IMR-90 (cell line): ENCODE measurements at regions not wholly inside any gene's neighbourhood (a gene's known extent, or its start where the extent isn't known, plus 50 kb on each side); places are given as distances from the start of the nearest gene placed in this dataset.

Experiments
- ATAC-seq: fragments of 200-7000 bp; cut with Tn5 transposase; 2 replicates; pipeline ENCODE4 v1.9.1; 2020; ENCODE audit warnings: low read depth, mild to moderate bottlenecking, moderate library complexity
- BruUV-seq: library from RNA; stranded (reverse); fragments of 400-500 nt; replicated peaks from 2 replicates; lab custom pipeline; 2021; lab: Mats Ljungman, UMichigan
- CTCF ChIA-PET: fragments of 300-600 bp; formaldehyde crosslinking; extraction: SDS; loops from one replicate; lab custom pipeline; 2021; ENCODE audit warnings: antibody characterized with exemption; lab: Yijun Ruan, JAX
- POLR2A ChIA-PET: fragments of 300-600 bp; sonication (Branson Sonifier 250); formaldehyde crosslinking; loops from one replicate; lab custom pipeline; 2022; ENCODE audit warnings: antibody characterized with exemption; ENCODE audit not compliant: unreplicated experiment; lab: Charles Lee
- DNase-seq: peaks from one replicate; pipeline ENCODE4 v3.0.0; 2013
- H2AFZ ChIP-seq: replicated peaks from 2 replicates; pipeline ENCODE3; 2013; ENCODE audit warnings: low read length, mild to moderate bottlenecking; ENCODE audit not compliant: poor library complexity
- H2AK5ac ChIP-seq: 2 replicates; pipeline ENCODE4 v1.6.1; 2013; ENCODE audit warnings: low read depth, low read length, inconsistent platforms
- H2AK9ac ChIP-seq: replicated peaks from 2 replicates; pipeline ENCODE3; 2013; ENCODE audit warnings: mild to moderate bottlenecking, low read depth, low read length, moderate library complexity; ENCODE audit not compliant: poor library complexity
- H2BK120ac ChIP-seq: 2 replicates; pipeline ENCODE4 v1.6.1; 2013; ENCODE audit warnings: low read depth, low read length, inconsistent platforms
- H2BK15ac ChIP-seq: 3 replicates; pipeline ENCODE4 v1.6.1; 2013; ENCODE audit warnings: low read depth, low read length, inconsistent platforms
- H2BK20ac ChIP-seq: 2 replicates; pipeline ENCODE4 v1.6.1; 2013; ENCODE audit warnings: low read depth, mild to moderate bottlenecking, inconsistent platforms, low read length, moderate library complexity
- H2BK5ac ChIP-seq: 2 replicates; pipeline ENCODE4 v1.6.1; 2013; ENCODE audit warnings: mild to moderate bottlenecking, low read depth, low read length, inconsistent platforms; ENCODE audit not compliant: poor library complexity, severe bottlenecking
- H3K14ac ChIP-seq: replicated peaks from 2 replicates; pipeline ENCODE4 v1.6.1; 2013; ENCODE audit warnings: low read depth, low read length, inconsistent platforms
- H3K18ac ChIP-seq: 2 replicates; pipeline ENCODE4 v1.6.1; 2013; ENCODE audit warnings: low read depth, low read length, control low read depth
- H3K23ac ChIP-seq: 2 replicates; pipeline ENCODE4 v1.6.1; 2013; ENCODE audit warnings: low read depth, low read length, inconsistent platforms
- H3K27ac ChIP-seq: 2 replicates; pipeline ENCODE4 v1.5.1; 2013; ENCODE audit warnings: mild to moderate bottlenecking, control low read depth, low read length; ENCODE audit not compliant: insufficient read depth
- H3K27me3 ChIP-seq: 2 replicates; pipeline ENCODE4 v1.6.1; 2013; ENCODE audit warnings: low read length; ENCODE audit not compliant: control insufficient read depth, insufficient read depth
- H3K36me3 ChIP-seq: 2 replicates; pipeline ENCODE4 v1.6.1; 2013; ENCODE audit warnings: low read length, mixed read lengths; ENCODE audit not compliant: control insufficient read depth, insufficient read depth
- H3K4ac ChIP-seq: 2 replicates; pipeline ENCODE4 v1.6.1; 2013; ENCODE audit warnings: low read depth, low read length, inconsistent platforms
- H3K4me1 ChIP-seq: 2 replicates; pipeline ENCODE4 v1.6.1; 2013; ENCODE audit warnings: low read length, mixed read lengths; ENCODE audit not compliant: control insufficient read depth, insufficient read depth
- H3K4me2 ChIP-seq: 2 replicates; pipeline ENCODE4 v1.6.1; 2013; ENCODE audit warnings: low read depth, mild to moderate bottlenecking, control low read depth, low read length, moderate library complexity
- H3K4me3 ChIP-seq: 2 replicates; pipeline ENCODE4 v1.5.1; 2013; ENCODE audit warnings: low read depth, mild to moderate bottlenecking, control low read depth, low read length, moderate library complexity; ENCODE audit not compliant: insufficient read depth
- H3K56ac ChIP-seq: 2 replicates; pipeline ENCODE4 v1.6.1; 2013; ENCODE audit warnings: low read length, inconsistent platforms; ENCODE audit not compliant: insufficient read depth; ENCODE audit errors: extremely low read depth
- H3K79me1 ChIP-seq, 2 experiments: 2 replicates each; pipeline ENCODE4 v1.6.1; 2013; ENCODE audit warnings: low read length in 2 of 2, inconsistent platforms in 1 of 2, low read depth in 1 of 2
- H3K9ac ChIP-seq: 2 replicates; pipeline ENCODE4 v1.6.1; 2013; ENCODE audit warnings: low read depth, low read length, control low read depth
- H3K9me1 ChIP-seq: 2 replicates; pipeline ENCODE4 v1.6.1; 2013; ENCODE audit warnings: low read length, inconsistent platforms; ENCODE audit not compliant: insufficient read depth
- H3K9me3 ChIP-seq: 2 replicates; pipeline ENCODE4 v1.6.1; 2013; ENCODE audit warnings: low read length; ENCODE audit not compliant: control insufficient read depth, insufficient read depth
- H4K20me1 ChIP-seq: 2 replicates; pipeline ENCODE4 v1.6.1; 2013; ENCODE audit warnings: low read length, inconsistent platforms; ENCODE audit not compliant: insufficient read depth
- H4K5ac ChIP-seq: 2 replicates; pipeline ENCODE4 v1.6.1; 2013; ENCODE audit warnings: mild to moderate bottlenecking, low read depth, low read length, control low read depth
- H4K8ac ChIP-seq, 2 experiments: 2 replicates each; pipeline ENCODE4 v1.6.1; 2013; ENCODE audit warnings: low read depth in 2 of 2, low read length in 2 of 2, control low read depth in 1 of 2, inconsistent platforms in 1 of 2
- H4K91ac ChIP-seq: 2 replicates; pipeline ENCODE4 v1.6.1; 2013; ENCODE audit warnings: low read depth, low read length, inconsistent platforms; ENCODE audit not compliant: insufficient read depth
- BHLHE40 ChIP-seq: fragments of 150-350 bp; IDR thresholded peaks from 2 replicates; pipeline ENCODE4 v1.6.1; 2016; ENCODE audit warnings: mild to moderate bottlenecking, low read depth, low read length
- MXI1 ChIP-seq: IDR thresholded peaks from 2 replicates; pipeline ENCODE4 v1.6.1; 2012; ENCODE audit warnings: low read depth, mild to moderate bottlenecking, low read length, moderate library complexity, borderline replicate concordance
- SMC3 ChIP-seq: fragments of 150-350 bp; IDR thresholded peaks from 2 replicates; pipeline ENCODE4 v1.6.1; 2016; ENCODE audit warnings: low read depth, mild to moderate bottlenecking, antibody characterized with exemption, low read length, moderate library complexity
- WGBS, 2 experiments: methylation state at CpG; one replicate each; pipeline versions ENCODE4 v1.1.5 to v1.1.7; 2013; ENCODE audit warnings: missing lambda C conversion rate in 2 of 2; ENCODE audit not compliant: insufficient read length in 1 of 2; ENCODE audit errors: extremely low coverage in 2 of 2; 5-methylcytosine and 5-hydroxymethylcytosine counted together
- dilution Hi-C: fragments of 300-500 bp; cut with HindIII; formaldehyde crosslinking; loops from one replicate; pipeline ENCODE4 v1.14.3; 2018; ENCODE audit warnings: low sequenced_read_pairs; ENCODE audit not compliant: unreplicated experiment
- in situ Hi-C: fragments of 300-500 bp; cut with MboI; formaldehyde crosslinking; loops from 3 replicates; pipeline ENCODE4 v1.14.3; 2019; ENCODE audit warnings: low sequenced_read_pairs, inconsistent platforms, mixed read lengths
- intact Hi-C: fragments of 100-400 bp; cut with micrococcal nuclease; formaldehyde crosslinking; loops from 2 replicates; pipeline ENCODE4 v1.10.0; 2022

DNA sequence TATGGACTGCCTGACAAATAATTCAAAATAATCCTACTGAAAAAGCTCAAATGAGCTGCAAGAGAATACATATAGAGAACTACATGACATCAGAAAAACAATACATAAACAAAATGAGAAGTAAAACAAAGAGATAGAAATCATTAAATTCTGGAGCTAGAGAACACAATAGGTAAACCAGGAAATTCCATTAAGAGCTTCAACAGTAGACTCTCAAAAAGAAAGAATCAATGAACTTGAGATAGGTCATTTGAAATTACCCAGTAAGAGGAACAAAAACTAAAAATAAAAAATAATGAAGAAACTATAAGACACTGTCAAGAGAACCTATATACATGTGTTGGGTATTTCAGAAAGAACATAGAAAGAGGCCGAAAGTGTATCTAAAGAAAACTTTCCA lies 186.3 kb downstream of the PTN start:
- Histone ChIP-seq H3K9me1 (no peaks in the 10 kb centered on the region), H3K14ac (no peak overlapping the region), H2AK5ac (no peak overlapping the region), H2AFZ (no peak overlapping the region), H3K27me3 (no peaks in the 10 kb centered on the region), H2BK120ac (no peak overlapping the region), H2AK9ac (no peak overlapping the region), H3K36me3 (no peaks in the 10 kb centered on the region), H3K23ac (no peak overlapping the region), H2BK20ac (no peak overlapping the region), H3K4me3 (no peak overlapping the region), H3K4me2 (no peak overlapping the region), H3K56ac (no peak overlapping the region), H4K5ac (no peak overlapping the region), H4K91ac (no peak overlapping the region), H3K4me1 (no peaks in the 10 kb centered on the region), H2BK5ac (no peak overlapping the region), H3K27ac (no peak overlapping the region), H3K79me1 (no peaks in the 10 kb centered on the region), H3K18ac (no peak overlapping the region), H4K20me1 (no peaks in the 10 kb centered on the region), H3K4ac (no peak overlapping the region), H2BK15ac (no peak overlapping the region), H3K9ac (no peak overlapping the region), H4K8ac (no peak overlapping the region), H3K9me3 (peaks cover 5% of the 10 kb centered on the region)
- CTCF ChIA-PET, result no interaction called here
- WGBS, 2 experiments, result no CpG with 5 or more reads among the region's 1 CpG
- ATAC-seq, result no peak
- dilution Hi-C loops, result no loop called here
- intact Hi-C loops, result no loop called here
- POLR2A ChIA-PET, result no interaction called here
- TF ChIP-seq MXI1 (no peak), BHLHE40 (no peak), SMC3 (no peak)
- no peak for DNase-seq
- in situ Hi-C loops, result no loop called here
- BruUV-seq, result no TSS peak
